B cell (primary cell): ENCODE measurements at regions not wholly inside any gene's neighbourhood (a gene's known extent, or its start where the extent isn't known, plus 50 kb on each side); places are given as distances from the start of the nearest gene placed in this dataset.
"Not testable (repeated sequence)": the region's sequence is repeated elsewhere in the genome, so short reads cannot be mapped to it uniquely, and the experiment has no call there.

Source experiments
- ATAC-seq: fragments of 200-7000 bp; cut with Tn5 transposase; one replicate; pipeline ENCODE4 v1.10.0; 2021; ENCODE audit warnings: low read depth, mild to moderate bottlenecking, moderate number of reproducible peaks, moderate library complexity
- CTCF ChIA-PET: fragments of 350-600 bp; sonication (Branson Sonifier 250); formaldehyde crosslinking; loops from one replicate; lab custom pipeline; 2021; ENCODE audit warnings: antibody characterized with exemption, inconsistent platforms; lab: Charles Lee
- POLR2A ChIA-PET: fragments of 350-600 bp; sonication (Branson Sonifier 250); formaldehyde crosslinking; loops from one replicate; lab custom pipeline; 2021; ENCODE audit warnings: antibody characterized with exemption; lab: Charles Lee
- DNase-seq: peaks from one replicate; pipeline ENCODE4 v3.0.0; 2013
- H2AFZ ChIP-seq: 2 replicates; pipeline ENCODE4 v1.6.1; 2012; ENCODE audit warnings: mild to moderate bottlenecking, low read depth, low read length; ENCODE audit not compliant: insufficient read depth, poor library complexity, severe bottlenecking
- H3K27ac ChIP-seq, 2 donors: 1 replicate in 1 of 2; 2 replicates in 1 of 2; pipeline ENCODE4 v1.5.1; 2012 to 2013; ENCODE audit warnings: low read length in 2 of 2, mild to moderate bottlenecking in 2 of 2, moderate library complexity in 1 of 2
- H3K27me3 ChIP-seq, 4 experiments: fragments of 200-600 bp in 1 of 4; sonication (generic) in 1 of 4; replicated peaks in 1 of 4; 1 replicate in 2 of 4; 2 replicates in 2 of 4; pipeline versions ENCODE4 v1.6.1 to v1.7.0; 2013 to 2016; ENCODE audit warnings: low read length in 3 of 4, mild to moderate bottlenecking in 2 of 4, mixed read lengths in 1 of 4, moderate library complexity in 1 of 4; ENCODE audit not compliant: insufficient read depth in 4 of 4, control insufficient read depth in 3 of 4; ENCODE audit errors: control extremely low read depth in 1 of 4
- H3K36me3 ChIP-seq, 2 experiments: replicated peaks in 1 of 2; 1 replicate in 1 of 2; 2 replicates in 1 of 2; pipeline versions ENCODE4 v1.6.1 to v1.7.1; 2013; ENCODE audit warnings: low read length in 1 of 2; ENCODE audit not compliant: insufficient read depth in 2 of 2, control insufficient read depth in 1 of 2; ENCODE audit errors: control extremely low read depth in 1 of 2, extremely low read depth in 1 of 2
- H3K4me1 ChIP-seq, 2 donors: fragments of 200-600 bp in 1 of 2; sonication (generic) in 1 of 2; 1 replicate in 1 of 2; 2 replicates in 1 of 2; pipeline versions ENCODE4 v1.5.1 to v1.6.1; 2013 to 2017; ENCODE audit warnings: low read length in 2 of 2; ENCODE audit not compliant: control insufficient read depth in 2 of 2, insufficient read depth in 2 of 2
- H3K4me2 ChIP-seq: replicated peaks from 2 replicates; pipeline ENCODE3; 2012; ENCODE audit warnings: mild to moderate bottlenecking, low read depth, low read length; ENCODE audit not compliant: poor library complexity, severe bottlenecking
- H3K4me3 ChIP-seq, 5 experiments: fragments of 200-600 bp in 1 of 5; sonication (generic) in 1 of 5; 1 replicate in 3 of 5; 2 replicates in 2 of 5; pipeline versions ENCODE4 v1.5.1 to v1.7.0; 2011 to 2016; ENCODE audit warnings: low read length in 4 of 5, mild to moderate bottlenecking in 4 of 5, low read depth in 2 of 5, control low read depth in 1 of 5, moderate library complexity in 1 of 5; ENCODE audit not compliant: insufficient read depth in 1 of 5; ENCODE audit errors: control extremely low read depth in 1 of 5, extremely low read depth in 1 of 5
- H3K79me2 ChIP-seq: fragments of 200-600 bp; sonication (generic); one replicate; pipeline ENCODE4 v1.6.0; 2016; ENCODE audit warnings: low read length; ENCODE audit not compliant: control insufficient read depth, insufficient read depth
- H3K9ac ChIP-seq: fragments of 200-600 bp; sonication (generic); 2 replicates; pipeline ENCODE4 v1.6.1; 2017; ENCODE audit warnings: mild to moderate bottlenecking, low read length, moderate library complexity
- H3K9me3 ChIP-seq, 3 donors: one replicate each; pipeline versions ENCODE4 v1.6.1 to v1.7.1; 2013; ENCODE audit warnings: low read length in 2 of 3; ENCODE audit not compliant: control insufficient read depth in 2 of 3, insufficient read depth in 1 of 3; ENCODE audit errors: control extremely low read depth in 1 of 3
- H4K20me1 ChIP-seq: 2 replicates; pipeline ENCODE4 v1.6.0; 2012; ENCODE audit warnings: mild to moderate bottlenecking, low read length; ENCODE audit not compliant: insufficient read depth, control insufficient read depth, poor library complexity, severe bottlenecking
- H3K27ac Mint-ChIP-seq: one replicate; pipeline ENCODE4 v1.8.0; 2021; ENCODE audit warnings: mixed read lengths
- H3K27me3 Mint-ChIP-seq: one replicate; pipeline ENCODE4 v1.8.0; 2021; ENCODE audit warnings: mixed read lengths
- H3K4me1 Mint-ChIP-seq: one replicate; pipeline ENCODE4 v1.8.0; 2021; ENCODE audit warnings: mixed read lengths
- H3K4me3 Mint-ChIP-seq: one replicate; pipeline ENCODE4 v1.8.0; 2021; ENCODE audit warnings: mixed read lengths
- H3K9me3 Mint-ChIP-seq: one replicate; pipeline ENCODE4 v1.8.0; 2022; ENCODE audit warnings: mixed read lengths; ENCODE audit not compliant: insufficient read depth
- CTCF ChIP-seq: fragments of 200-600 bp; IDR thresholded peaks from one replicate; pipeline ENCODE4 v1.8.0; 2022; ENCODE audit warnings: antibody characterized with exemption, mild to moderate bottlenecking
- EZH2 ChIP-seq: IDR thresholded peaks from 2 replicates; pipeline ENCODE4 v1.6.1; 2012; ENCODE audit warnings: borderline replicate concordance, low read depth, mild to moderate bottlenecking, moderate library complexity, low read length; ENCODE audit not compliant: insufficient read depth, poor library complexity, severe bottlenecking
- WGBS: methylation state at CpG from one replicate; pipeline ENCODE4 v1.1.5; 2013; ENCODE audit warnings: missing lambda C conversion rate; ENCODE audit not compliant: insufficient coverage; 5-methylcytosine and 5-hydroxymethylcytosine counted together
- intact Hi-C: fragments of 100-400 bp; cut with micrococcal nuclease; formaldehyde crosslinking; loops from one replicate; pipeline ENCODE4 v1.10.0; 2022

GRCh38 chr13:90839061-90839460 is 508.4 kb upstream of the MIR17HG start:
- no peak overlapping the region for H3K27ac Mint-ChIP-seq
- CTCF ChIA-PET, result no interaction called here
- H3K9me3 Mint-ChIP-seq, result peaks cover 5% of the 10 kb centered on the region
- Histone ChIP-seq H3K27me3 (no peaks in the 10 kb centered on the region), H3K36me3 (no peaks in the 10 kb centered on the region), H3K4me1 (no peaks in the 10 kb centered on the region), H4K20me1 (no peaks in the 10 kb centered on the region), H3K27ac (no peak overlapping the region), H3K4me2 (no peak overlapping the region), H3K9me3 (peaks cover 0 to 4% (median 0%) of the 10 kb centered on the region in 3 donors), H3K4me3 (no peak overlapping the region), H2AFZ (no peak overlapping the region), H3K79me2 (no peaks in the 10 kb centered on the region), H3K9ac (no peak overlapping the region)
- no peaks in the 10 kb centered on the region for H3K4me1 Mint-ChIP-seq
- no peaks in the 10 kb centered on the region for H3K27me3 Mint-ChIP-seq
- TF ChIP-seq EZH2 (no peak), CTCF (no peak)
- DNase-seq, result no peak
- H3K4me3 Mint-ChIP-seq, result no peak overlapping the region
- ATAC-seq, result no peak
- intact Hi-C loops, result no loop called here
- POLR2A ChIA-PET, result no interaction called here

- H3K27me3 Mint-ChIP-seq, result no peaks in the 10 kb centered on the region
- TF ChIP-seq EZH2, result no peak
- TF ChIP-seq CTCF, result no peak
- H3K79me2 ChIP-seq, result no peaks in the 10 kb centered on the region
- no peaks in the 10 kb centered on the region for H3K4me1 ChIP-seq
- no peak overlapping the region for H3K4me3 Mint-ChIP-seq
- H3K4me3 ChIP-seq, result no peak overlapping the region
- ATAC-seq (no peak), DNase-seq (no peak)
- intact Hi-C loops, result no loop called here
- POLR2A ChIA-PET, result no interaction called here
- H3K9ac ChIP-seq, result no peak overlapping the region
- H3K9me3 Mint-ChIP-seq, result peaks cover 3% of the 10 kb centered on the region
- H4K20me1 ChIP-seq, result no peaks in the 10 kb centered on the region
- no peaks in the 10 kb centered on the region for H3K27me3 ChIP-seq
- no CpG with 5 or more reads among the region's 1 CpG for WGBS
- no peak overlapping the region for H3K27ac ChIP-seq
- no peaks in the 10 kb centered on the region for H3K4me1 Mint-ChIP-seq
- CTCF ChIA-PET, result no interaction called here
- no peak overlapping the region for H3K4me2 ChIP-seq
- H3K36me3 ChIP-seq, result no peaks in the 10 kb centered on the region
- H2AFZ ChIP-seq, result no peak overlapping the region
- H3K27ac Mint-ChIP-seq, result no peak overlapping the region
- H3K9me3 ChIP-seq, result peaks cover 0 to 1% (median 0%) of the 10 kb centered on the region in 3 donors
Observed at GRCh38 chr13:90846936-90847335, 500.6 kb upstream of the MIR17HG start.

GRCh38 chr13:90853666-90854065 is 493.8 kb upstream of the MIR17HG start:
- 93% methylated on average over 8 of the region's 10 CpGs for WGBS
- H3K4me1 Mint-ChIP-seq, H3K36me3 ChIP-seq, H3K27me3 ChIP-seq, H3K4me2 ChIP-seq, ATAC-seq, H3K27ac ChIP-seq, CTCF ChIA-PET, H3K4me3 Mint-ChIP-seq, H3K4me1 ChIP-seq, DNase-seq, H3K9me3 ChIP-seq, intact Hi-C loops, H3K27me3 Mint-ChIP-seq, H4K20me1 ChIP-seq, H3K9ac ChIP-seq, H3K79me2 ChIP-seq, POLR2A ChIA-PET, H3K27ac Mint-ChIP-seq, H2AFZ ChIP-seq, H3K4me3 ChIP-seq, H3K9me3 Mint-ChIP-seq: not testable (repeated sequence)
